ENCODE measurements at regions not wholly inside any gene's neighbourhood (a gene's known extent, or its start where the extent isn't known, plus 50 kb on each side); places are given as distances from the start of the nearest gene placed in this dataset.

GRCh38 chr7:124692425-124692824 lies 73.2 kb downstream of the GPR37 start:
- no peak for DNase-seq (ENCODE audit: low read depth in 2 of 2)
- no peak overlapping the region for H3K4me3 ChIP-seq (replicated peaks in 1 of 2; ENCODE audit: low read depth in 2 of 2, low read length in 2 of 2)
- TF ChIP-seq CTCF (IDR thresholded peaks at IDR 0.05; ENCODE audit: low read depth, low read length) = no peak

GRCh38 chr7:124690840-124691239 lies 74.8 kb downstream of the GPR37 start:
- DNase-seq (ENCODE audit: low read depth in 2 of 2) = no peak
- H3K4me3 ChIP-seq (replicated peaks in 1 of 2; ENCODE audit: low read depth in 2 of 2, low read length in 2 of 2) = no peak overlapping the region
- no peak for TF ChIP-seq CTCF (IDR thresholded peaks at IDR 0.05; ENCODE audit: low read depth, low read length)

GRCh38 chr7:124689931-124690330 lies 75.7 kb downstream of the GPR37 start:
- no peak for TF ChIP-seq CTCF (IDR thresholded peaks at IDR 0.05; ENCODE audit: low read depth, low read length)
- DNase-seq (ENCODE audit: low read depth in 2 of 2) = no peak
- H3K4me3 ChIP-seq (replicated peaks in 1 of 2; ENCODE audit: low read depth in 2 of 2, low read length in 2 of 2) = no peak overlapping the region

- no peak for TF ChIP-seq CTCF (IDR thresholded peaks at IDR 0.05; ENCODE audit: low read depth, low read length)
- H3K4me3 ChIP-seq (replicated peaks in 1 of 2; ENCODE audit: low read depth in 2 of 2, low read length in 2 of 2) = no peak overlapping the region
- DNase-seq (ENCODE audit: low read depth in 2 of 2) = no peak
These were observed 76.1 kb downstream of the GPR37 start for GRCh38 chr7:124689523-124689922.

- H3K4me3 ChIP-seq (replicated peaks in 1 of 2; ENCODE audit: low read depth in 2 of 2, low read length in 2 of 2) = no peak overlapping the region
- TF ChIP-seq CTCF (IDR thresholded peaks at IDR 0.05; ENCODE audit: low read depth, low read length) = no peak
- DNase-seq (ENCODE audit: low read depth in 2 of 2) = peak in 1 of 2 donors; percentile 2
These were observed 76.6 kb downstream of the GPR37 start for GRCh38 chr7:124688991-124689390.

GRCh38 chr7:124686543-124687171 lies 78.9 kb downstream of the GPR37 start:
- TF ChIP-seq CTCF (IDR thresholded peaks at IDR 0.05; ENCODE audit: low read depth, low read length) = no peak
- no peak overlapping the region for H3K4me3 ChIP-seq (replicated peaks in 1 of 2; ENCODE audit: low read depth in 2 of 2, low read length in 2 of 2)

GRCh38 chr7:124681946-124682345 lies 83.6 kb downstream of the GPR37 start:
- DNase-seq (ENCODE audit: low read depth in 2 of 2) = no peak
- no peak for TF ChIP-seq CTCF (IDR thresholded peaks at IDR 0.05; ENCODE audit: low read depth, low read length)
- H3K4me3 ChIP-seq (replicated peaks in 1 of 2; ENCODE audit: low read depth in 2 of 2, low read length in 2 of 2) = no peak overlapping the region

More at GRCh38 chr7:124686543-124687171, 78.9 kb downstream of the GPR37 start:
- no peak for DNase-seq (ENCODE audit: low read depth in 2 of 2)
